Lower lobe of right lung (tissue), 2 donors: ENCODE measurements at regions not wholly inside any gene's neighbourhood (a gene's known extent, or its start where the extent isn't known, plus 50 kb on each side); places are given as distances from the start of the nearest gene placed in this dataset.
"Not testable (repeated sequence)": the region's sequence is repeated elsewhere in the genome, so short reads cannot be mapped to it uniquely, and the experiment has no call there.

Experiments
- ATAC-seq, 2 donors: fragments of 200-7000 bp; cut with Tn5 transposase; one replicate each; pipeline ENCODE4 v1.9.1; 2020 to 2022; ENCODE audit warnings: mild to moderate bottlenecking in 2 of 2, moderate library complexity in 2 of 2
- DNase-seq: peaks from one replicate; pipeline ENCODE4 v3.0.0-alpha.2; 2020
- H3K27ac ChIP-seq: fragments of 200-600 bp; one replicate; pipeline ENCODE4 v1.8.0; 2022
- H3K27me3 ChIP-seq: fragments of 200-600 bp; one replicate; pipeline ENCODE4 v1.8.0; 2022; ENCODE audit warnings: low read depth
- H3K36me3 ChIP-seq: fragments of 200-600 bp; one replicate; pipeline ENCODE4 v1.8.0; 2022; ENCODE audit warnings: mild to moderate bottlenecking
- H3K4me1 ChIP-seq: fragments of 200-600 bp; one replicate; pipeline ENCODE4 v1.8.0; 2022
- H3K4me3 ChIP-seq: fragments of 200-600 bp; one replicate; pipeline ENCODE4 v1.8.0; 2022; ENCODE audit warnings: mild to moderate bottlenecking
- H3K9me3 ChIP-seq: fragments of 200-600 bp; one replicate; pipeline ENCODE4 v1.8.0; 2022
- CTCF ChIP-seq: fragments of 200-600 bp; IDR thresholded peaks from one replicate; pipeline ENCODE4 v1.8.0; 2022; ENCODE audit warnings: antibody characterized with exemption, mild to moderate bottlenecking
- intact Hi-C: fragments of 100-400 bp; cut with DNase I; formaldehyde crosslinking; loops from one replicate; pipeline ENCODE4 v1.11.0; 2022
- donor health status: DM: no; HTN: yes; CAD: no; lungs with severe emphysema.

GRCh38 chr17:20908313-20909267 is 134.2 kb downstream of the USP22 start:
- H3K27ac ChIP-seq = peak overlapping the region; percentile 90
- peak overlapping the region; percentile 63 for H3K4me3 ChIP-seq
- no peaks in the 10 kb centered on the region for H3K27me3 ChIP-seq
- no peaks in the 10 kb centered on the region for H3K4me1 ChIP-seq
- peak; percentile 100 for ATAC-seq
- no peaks in the 10 kb centered on the region for H3K36me3 ChIP-seq
- H3K9me3 ChIP-seq = no peaks in the 10 kb centered on the region
- TF ChIP-seq CTCF = peak; percentile 64
- intact Hi-C loops = no loop called here
- peak; percentile 92 for DNase-seq

DNA sequence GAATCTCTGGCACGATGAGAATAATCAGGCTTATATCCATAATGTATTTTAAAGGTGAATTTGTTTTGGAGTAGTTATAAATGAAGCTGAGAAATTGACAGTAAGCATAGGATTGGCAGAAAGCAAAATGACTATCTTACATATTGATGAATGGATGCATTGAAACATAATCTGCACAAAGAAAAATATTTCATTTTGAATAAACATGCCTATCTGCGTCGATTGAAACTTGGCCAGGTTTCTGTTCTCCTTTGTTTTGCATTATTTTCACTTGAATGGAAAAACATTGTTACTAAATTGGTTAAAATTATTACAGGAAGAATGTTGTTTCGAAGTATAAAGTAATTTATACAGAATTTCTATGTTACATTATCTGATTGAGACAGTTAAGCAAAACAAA is 128.2 kb downstream of the USP22 start:
- Histone ChIP-seq H3K27ac (no peak overlapping the region), H3K27me3 (no peaks in the 10 kb centered on the region), H3K4me1 (no peaks in the 10 kb centered on the region), H3K9me3 (no peaks in the 10 kb centered on the region), H3K4me3 (no peak overlapping the region), H3K36me3 (no peaks in the 10 kb centered on the region)
- ATAC-seq = no peak
- TF ChIP-seq CTCF = no peak
- intact Hi-C loops = no loop called here
- no peak for DNase-seq

DNA sequence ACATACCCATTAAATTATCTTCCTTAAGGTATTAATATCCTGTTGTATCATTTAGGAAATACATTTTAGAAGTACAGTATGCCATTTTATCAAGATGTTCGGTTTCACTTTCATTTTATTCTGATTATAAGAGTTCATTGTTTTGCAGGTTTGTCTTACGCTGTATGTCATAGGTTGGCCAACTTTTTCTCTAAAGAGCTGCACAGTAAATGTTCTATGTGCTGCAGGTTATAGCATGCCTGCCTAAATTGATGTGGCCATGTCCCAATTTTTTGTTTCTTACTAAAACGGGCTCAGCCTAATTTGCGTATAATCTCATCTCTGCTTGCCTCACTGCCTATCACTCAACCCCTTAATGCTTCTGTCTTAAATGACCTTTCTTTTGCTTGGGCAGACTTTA is 126.4 kb downstream of the USP22 start:
- Histone ChIP-seq H3K4me3 (peak overlapping the region; percentile 24), H3K27me3 (no peaks in the 10 kb centered on the region), H3K27ac (no peak overlapping the region), H3K36me3 (no peaks in the 10 kb centered on the region), H3K4me1 (no peaks in the 10 kb centered on the region), H3K9me3 (no peaks in the 10 kb centered on the region)
- intact Hi-C loops = no loop called here
- TF ChIP-seq CTCF = no peak
- no peak for ATAC-seq
- DNase-seq = no peak

DNA sequence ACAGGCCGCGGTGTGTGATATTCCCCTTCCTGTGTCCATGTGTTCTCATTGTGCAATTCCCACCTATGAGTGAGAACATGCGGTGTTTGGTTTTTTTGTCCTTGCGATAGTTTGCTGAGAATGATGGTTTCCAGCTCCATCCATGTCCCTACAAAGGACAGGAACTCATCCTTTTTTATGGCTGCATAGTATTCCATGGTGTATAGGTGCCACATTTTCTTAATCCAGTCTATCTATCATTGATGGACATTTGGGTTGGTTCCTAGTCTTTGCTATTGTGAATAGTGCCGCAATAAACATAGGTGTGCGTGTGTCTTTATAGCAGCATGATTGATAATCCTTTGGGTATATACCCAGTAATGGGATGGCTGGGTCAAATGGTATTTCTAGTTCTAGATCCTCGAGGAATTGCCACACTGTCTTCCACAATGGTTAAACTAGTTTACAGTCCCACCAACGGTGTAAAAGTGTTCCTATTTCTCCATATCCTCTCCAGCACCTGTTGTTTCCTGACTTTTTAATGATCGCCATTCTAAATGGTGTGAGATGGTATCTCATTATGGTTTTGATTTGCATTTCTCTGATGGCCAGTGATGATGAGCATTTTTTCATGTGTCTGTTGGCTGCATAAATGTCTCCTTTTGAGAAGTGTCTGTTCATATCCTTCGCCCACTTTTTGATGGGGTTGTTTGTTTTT is 125.1 kb downstream of the USP22 start:
- H3K4me3 ChIP-seq, ATAC-seq, DNase-seq, H3K36me3 ChIP-seq, H3K27me3 ChIP-seq, intact Hi-C loops, H3K9me3 ChIP-seq, H3K27ac ChIP-seq, H3K4me1 ChIP-seq: not testable (repeated sequence)

DNA sequence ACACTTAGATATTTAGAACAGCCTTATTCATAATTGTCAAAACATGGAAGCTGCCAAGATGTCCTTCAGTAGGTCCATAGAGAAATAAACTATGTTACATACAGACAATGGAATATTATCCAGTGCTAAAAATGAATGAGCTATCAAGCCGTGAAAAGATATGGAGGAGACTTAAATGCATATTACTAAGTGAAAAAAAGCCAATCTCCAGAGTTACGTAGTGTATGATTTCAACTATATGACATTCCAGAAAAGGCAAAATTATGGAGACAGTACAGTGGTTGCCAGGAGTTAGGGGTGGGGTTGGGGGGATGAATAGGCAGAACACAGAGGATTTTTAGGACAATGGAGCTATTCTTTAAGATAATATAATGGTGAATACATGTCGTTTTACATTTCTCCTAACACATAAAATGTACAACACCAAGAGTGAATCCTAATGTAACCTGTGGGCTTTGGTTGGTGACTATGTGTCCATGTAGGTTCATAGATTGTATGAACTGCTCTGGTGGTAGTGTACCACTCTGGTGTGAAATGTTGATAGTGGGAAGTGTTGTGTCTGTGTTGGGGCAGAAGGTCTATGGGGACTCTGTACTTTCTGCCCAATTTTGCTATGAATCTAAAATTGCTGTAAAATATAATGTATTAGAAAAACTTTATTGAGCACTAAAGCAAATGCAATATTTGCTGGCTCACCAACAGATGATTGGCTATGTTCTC is 122.6 kb downstream of the USP22 start:
- Histone ChIP-seq H3K27ac (no peak overlapping the region), H3K4me1 (no peaks in the 10 kb centered on the region)
- intact Hi-C loops = no loop called here

More for the DNA sequence above, 122.6 kb downstream of the USP22 start:
- Histone ChIP-seq H3K27me3 (no peaks in the 10 kb centered on the region), H3K36me3 (no peaks in the 10 kb centered on the region), H3K9me3 (no peaks in the 10 kb centered on the region), H3K4me3 (no peak overlapping the region)
- ATAC-seq (no peak), DNase-seq (no peak)
- TF ChIP-seq CTCF = no peak
